ENCODE measurements at regions not wholly inside any gene's neighbourhood (a gene's known extent, or its start where the extent isn't known, plus 50 kb on each side); places are given as distances from the start of the nearest gene placed in this dataset.

- DNase-seq = no peak
These were observed 1022.5 kb downstream of the TBC1D22A start for GRCh38 chr22:47784991-47785390.

- no peak for DNase-seq
These were observed 1022.0 kb downstream of the TBC1D22A start for GRCh38 chr22:47784367-47784983.

- DNase-seq = no peak
These were observed 1021.2 kb downstream of the TBC1D22A start for GRCh38 chr22:47783433-47784366.

GRCh38 chr22:47782328-47783075 is 1020.1 kb downstream of the TBC1D22A start:
- no peak for DNase-seq

GRCh38 chr22:47781427-47782111 is 1019.1 kb downstream of the TBC1D22A start:
- no peak for DNase-seq

GRCh38 chr22:47781024-47781423 is 1018.6 kb downstream of the TBC1D22A start:
- no peak for DNase-seq

- DNase-seq = no peak
These were observed 1017.9 kb downstream of the TBC1D22A start for GRCh38 chr22:47780281-47780875.

- no peak for DNase-seq
These were observed 1017.0 kb downstream of the TBC1D22A start for GRCh38 chr22:47779474-47779873.

GRCh38 chr22:47778160-47778658 is 1015.8 kb downstream of the TBC1D22A start:
- no peak for DNase-seq

GRCh38 chr22:47777426-47777825 is 1015.0 kb downstream of the TBC1D22A start:
- no peak for DNase-seq

- DNase-seq = no peak
These were observed 1013.9 kb downstream of the TBC1D22A start for GRCh38 chr22:47776329-47776728.

GRCh38 chr22:47775686-47776085 is 1013.2 kb downstream of the TBC1D22A start:
- DNase-seq = no peak

- DNase-seq = no peak
These were observed 1012.7 kb downstream of the TBC1D22A start for GRCh38 chr22:47775191-47775590.

- no peak for DNase-seq
These were observed 1011.2 kb downstream of the TBC1D22A start for GRCh38 chr22:47773635-47774034.

GRCh38 chr22:47772864-47773263 is 1010.4 kb downstream of the TBC1D22A start:
- no peak for DNase-seq

GRCh38 chr22:47769652-47770051 is 1007.2 kb downstream of the TBC1D22A start:
- no peak for DNase-seq

- DNase-seq = no peak
These were observed 1005.6 kb downstream of the TBC1D22A start for GRCh38 chr22:47768027-47768426.

GRCh38 chr22:47767403-47767802 is 1005.0 kb downstream of the TBC1D22A start:
- DNase-seq = no peak

GRCh38 chr22:47765757-47766156 is 1003.3 kb downstream of the TBC1D22A start:
- DNase-seq = no peak

- DNase-seq = no peak
These were observed 999.7 kb downstream of the TBC1D22A start for GRCh38 chr22:47762141-47762540.

GRCh38 chr22:47759909-47760308 is 997.5 kb downstream of the TBC1D22A start:
- no peak for DNase-seq

- no peak for DNase-seq
These were observed 995.3 kb downstream of the TBC1D22A start for GRCh38 chr22:47757741-47758140.
